ENCODE measurements at regions not wholly inside any gene's neighbourhood (a gene's known extent, or its start where the extent isn't known, plus 50 kb on each side); places are given as distances from the start of the nearest gene placed in this dataset.

- TF ChIP-seq CTCF (IDR thresholded peaks at IDR 0.05; ENCODE audit: low read depth, low read length, poor library complexity, severe bottlenecking) (no peak), EZH2phosphoT487 (IDR thresholded peaks at IDR 0.05; ENCODE audit: borderline replicate concordance, low read length) (no peak)
These were observed 793.0 kb upstream of the ID2 start for GRCh38 chr2:7888876-7889275.

Measured in DOHH2 (cell line).